ENCODE measurements at regions not wholly inside any gene's neighbourhood (a gene's known extent, or its start where the extent isn't known, plus 50 kb on each side); places are given as distances from the start of the nearest gene placed in this dataset.

- Mint-ChIP-seq H3K4me3 (no peak overlapping the region), H3K27me3 (no peaks in the 10 kb centered on the region), H3K36me3 (ENCODE audit: low read depth) (peaks cover 49% of the 10 kb centered on the region), H3K27ac (no peak overlapping the region), H3K4me1 (no peaks in the 10 kb centered on the region), H3K9me3 (peaks cover 11% of the 10 kb centered on the region)
- no peak for DNase-seq
- ChIA-PET CTCF (no interaction called here), POLR2A (no interaction called here)
Observed at GRCh38 chr14:97956581-97957340, 1159.6 kb downstream of the VRK1 start.

GRCh38 chr14:97959251-97959650, 1162.1 kb downstream of the VRK1 start:
- Mint-ChIP-seq H3K9me3 (peaks cover 11% of the 10 kb centered on the region), H3K27me3 (no peaks in the 10 kb centered on the region), H3K4me1 (no peaks in the 10 kb centered on the region), H3K27ac (no peak overlapping the region), H3K4me3 (no peak overlapping the region), H3K36me3 (ENCODE audit: low read depth) (peaks cover 62% of the 10 kb centered on the region)
- POLR2A ChIA-PET, result no interaction called here
- DNase-seq, result no peak
- CTCF ChIA-PET, result no interaction called here

GRCh38 chr14:97960436-97960835, 1163.3 kb downstream of the VRK1 start:
- Mint-ChIP-seq H3K27ac (no peak overlapping the region), H3K27me3 (no peaks in the 10 kb centered on the region), H3K36me3 (ENCODE audit: low read depth) (peaks cover 58% of the 10 kb centered on the region), H3K4me1 (no peaks in the 10 kb centered on the region), H3K4me3 (no peak overlapping the region), H3K9me3 (peaks cover 11% of the 10 kb centered on the region)
- ChIA-PET POLR2A (no interaction called here), CTCF (no interaction called here)
- no peak for DNase-seq

- DNase-seq, result no peak
- ChIA-PET CTCF (no interaction called here), POLR2A (no interaction called here)
- Mint-ChIP-seq H3K4me1 (peaks cover 35% of the 10 kb centered on the region), H3K36me3 (ENCODE audit: low read depth) (peaks cover 69% of the 10 kb centered on the region), H3K4me3 (no peak overlapping the region), H3K9me3 (peaks cover 26% of the 10 kb centered on the region), H3K27me3 (no peaks in the 10 kb centered on the region), H3K27ac (no peak overlapping the region)
Observed at GRCh38 chr14:97970222-97970621, 1173.0 kb downstream of the VRK1 start.

GRCh38 chr14:97975216-97975615, 1178.0 kb downstream of the VRK1 start:
- peak overlapping the region; percentile 86 for H3K4me3 Mint-ChIP-seq
- H3K36me3 Mint-ChIP-seq (ENCODE audit: low read depth), result peaks cover 48% of the 10 kb centered on the region
- H3K9me3 Mint-ChIP-seq, result peaks cover 10% of the 10 kb centered on the region
- CTCF ChIA-PET, result no interaction called here
- DNase-seq, result no peak
- H3K27me3 Mint-ChIP-seq, result no peaks in the 10 kb centered on the region
- H3K27ac Mint-ChIP-seq, result peak overlapping the region; percentile 90
- POLR2A ChIA-PET, result no interaction called here
- H3K4me1 Mint-ChIP-seq, result peaks cover 60% of the 10 kb centered on the region

GRCh38 chr14:97975962-97976361, 1178.8 kb downstream of the VRK1 start:
- H3K4me1 Mint-ChIP-seq, result peaks cover 54% of the 10 kb centered on the region
- peak overlapping the region; percentile 90 for H3K27ac Mint-ChIP-seq
- peak overlapping the region; percentile 86 for H3K4me3 Mint-ChIP-seq
- no peak for DNase-seq
- ChIA-PET POLR2A (interaction anchor here (0.7 to 4.0 kb wide), 13 partner anchors 11 to 1296 kb away, joined by 3 to 74 read pairs (median 15); partner anchors contain the start of gene BCL11B), CTCF (interaction anchor here (0.6 to 3.7 kb wide), 4 partner anchors 163 to 1297 kb away, joined by 3 to 55 read pairs (median 20); partner anchors contain the start of gene BCL11B)
- peaks cover 7% of the 10 kb centered on the region for H3K9me3 Mint-ChIP-seq
- H3K27me3 Mint-ChIP-seq, result no peaks in the 10 kb centered on the region
- H3K36me3 Mint-ChIP-seq (ENCODE audit: low read depth), result peaks cover 43% of the 10 kb centered on the region

- CTCF ChIA-PET, result interaction anchor here (0.6 to 3.7 kb wide), 12 partner anchors 14 to 1297 kb away, joined by 3 to 55 read pairs (median 6); partner anchors contain the start of gene BCL11B
- peaks cover 52% of the 10 kb centered on the region for H3K4me1 Mint-ChIP-seq
Observed at GRCh38 chr14:97976861-97977260, 1179.7 kb downstream of the VRK1 start.

GRCh38 chr14:97977651-97978261, 1180.6 kb downstream of the VRK1 start:
- no peaks in the 10 kb centered on the region for H3K27me3 Mint-ChIP-seq
- POLR2A ChIA-PET, result interaction anchor here (0.7 to 4.0 kb wide), 47 partner anchors 9 to 1297 kb away, joined by 3 to 74 read pairs (median 5); partner anchors contain the start of gene BCL11B
- peak overlapping the region; percentile 86 for H3K4me3 Mint-ChIP-seq
- H3K36me3 Mint-ChIP-seq (ENCODE audit: low read depth), result peaks cover 33% of the 10 kb centered on the region
- DNase-seq, result peak; percentile 82
- CTCF ChIA-PET, result interaction anchor here (0.7 to 3.7 kb wide), 40 partner anchors 9 to 1309 kb away, joined by 3 to 55 read pairs (median 4); partner anchors contain the start of gene BCL11B
- H3K9me3 Mint-ChIP-seq, result peaks cover 2% of the 10 kb centered on the region
- H3K27ac Mint-ChIP-seq, result peak overlapping the region; percentile 90
- peaks cover 50% of the 10 kb centered on the region for H3K4me1 Mint-ChIP-seq

More at GRCh38 chr14:97976861-97977260, 1179.7 kb downstream of the VRK1 start:
- H3K9me3 Mint-ChIP-seq, result peaks cover 3% of the 10 kb centered on the region
- DNase-seq, result peak; percentile 28
- POLR2A ChIA-PET, result interaction anchor here (0.7 to 4.0 kb wide), 22 partner anchors 10 to 1295 kb away, joined by 3 to 74 read pairs (median 10); partner anchors contain the start of gene BCL11B
- no peaks in the 10 kb centered on the region for H3K27me3 Mint-ChIP-seq
- peaks cover 36% of the 10 kb centered on the region for H3K36me3 Mint-ChIP-seq (ENCODE audit: low read depth)
- peak overlapping the region; percentile 90 for H3K27ac Mint-ChIP-seq
- peak overlapping the region; percentile 86 for H3K4me3 Mint-ChIP-seq

- Mint-ChIP-seq H3K4me1 (peaks cover 50% of the 10 kb centered on the region), H3K9me3 (peaks cover under 1% of the 10 kb centered on the region), H3K36me3 (ENCODE audit: low read depth) (peaks cover 31% of the 10 kb centered on the region), H3K4me3 (peak overlapping the region; percentile 86), H3K27ac (peak overlapping the region; percentile 90), H3K27me3 (no peaks in the 10 kb centered on the region)
- CTCF ChIA-PET, result interaction anchor here (0.7 to 3.7 kb wide), 42 partner anchors 8 to 1309 kb away, joined by 3 to 55 read pairs (median 3); partner anchors contain the start of gene BCL11B
- DNase-seq, result peak; percentile 81
- POLR2A ChIA-PET, result interaction anchor here (0.6 to 4.0 kb wide), 46 partner anchors 8 to 1296 kb away, joined by 3 to 74 read pairs (median 5); partner anchors contain the start of gene BCL11B
Observed at GRCh38 chr14:97978341-97978740, 1181.2 kb downstream of the VRK1 start.

- Mint-ChIP-seq H3K9me3 (no peaks in the 10 kb centered on the region), H3K27ac (peak overlapping the region; percentile 74), H3K36me3 (ENCODE audit: low read depth) (peaks cover 4% of the 10 kb centered on the region), H3K27me3 (no peaks in the 10 kb centered on the region), H3K4me1 (peaks cover 31% of the 10 kb centered on the region), H3K4me3 (no peak overlapping the region)
- ChIA-PET POLR2A (interaction anchor here (0.8 to 1.0 kb wide), 3 partner anchors 14 to 17 kb away, joined by 3 to 4 read pairs (median 3); no protein-coding TSS in a partner anchor), CTCF (interaction anchor here (0.6 to 1.6 kb wide), 2 partner anchors 15 to 536 kb away, joined by 3 to 8 read pairs; no protein-coding TSS in a partner anchor)
- no peak for DNase-seq
Observed at GRCh38 chr14:97993508-97994019, 1196.4 kb downstream of the VRK1 start.

GRCh38 chr14:97994020-97994531, 1196.9 kb downstream of the VRK1 start:
- no peaks in the 10 kb centered on the region for H3K9me3 Mint-ChIP-seq
- H3K4me1 Mint-ChIP-seq, result peaks cover 31% of the 10 kb centered on the region
- no peak overlapping the region for H3K4me3 Mint-ChIP-seq
- peaks cover 4% of the 10 kb centered on the region for H3K36me3 Mint-ChIP-seq (ENCODE audit: low read depth)
- DNase-seq, result peak; percentile 36
- H3K27ac Mint-ChIP-seq, result peak overlapping the region; percentile 74
- CTCF ChIA-PET, result interaction anchor here (1.6 kb wide), 1 partner anchor 16 kb away, joined by 8 read pairs; no protein-coding TSS in a partner anchor
- POLR2A ChIA-PET, result interaction anchor here (0.8 to 1.0 kb wide), 3 partner anchors 15 to 17 kb away, joined by 3 to 4 read pairs (median 3); no protein-coding TSS in a partner anchor
- H3K27me3 Mint-ChIP-seq, result no peaks in the 10 kb centered on the region

- CTCF ChIA-PET, result interaction anchor here (1.0 kb wide), 1 partner anchor 17 kb away, joined by 3 read pairs; no protein-coding TSS in a partner anchor
- Mint-ChIP-seq H3K27ac (peak overlapping the region; percentile 74), H3K4me1 (peaks cover 31% of the 10 kb centered on the region), H3K4me3 (no peak overlapping the region), H3K27me3 (no peaks in the 10 kb centered on the region), H3K9me3 (no peaks in the 10 kb centered on the region), H3K36me3 (ENCODE audit: low read depth) (peaks cover 4% of the 10 kb centered on the region)
- DNase-seq, result no peak
- POLR2A ChIA-PET, result interaction anchor here (1.0 to 1.7 kb wide), 2 partner anchors 17 to 141 kb away, joined by 4 to 8 read pairs; no protein-coding TSS in a partner anchor
Observed at GRCh38 chr14:97995038-97995437, 1197.9 kb downstream of the VRK1 start.
